Subcutaneous abdominal adipose tissue (tissue), 5 donors: ENCODE measurements at regions not wholly inside any gene's neighbourhood (a gene's known extent, or its start where the extent isn't known, plus 50 kb on each side); places are given as distances from the start of the nearest gene placed in this dataset.

ENCODE experiments used
- H3K27ac ChIP-seq: one replicate; pipeline ENCODE4 v1.7.0; 2013; ENCODE audit warnings: low read depth, mild to moderate bottlenecking, inconsistent platforms, low read length, moderate library complexity
- H3K27me3 ChIP-seq, 5 donors: one replicate each; pipeline ENCODE4 v1.7.0; 2013; ENCODE audit warnings: low read length in 5 of 5, inconsistent platforms in 1 of 5; ENCODE audit not compliant: control insufficient read depth in 5 of 5, insufficient read depth in 4 of 5
- H3K36me3 ChIP-seq, 5 donors: one replicate each; pipeline ENCODE4 v1.7.0; 2013; ENCODE audit warnings: low read length in 5 of 5; ENCODE audit not compliant: control insufficient read depth in 5 of 5, insufficient read depth in 5 of 5
- H3K4me1 ChIP-seq, 5 donors: one replicate each; pipeline ENCODE4 v1.7.0; 2013; ENCODE audit warnings: low read length in 5 of 5, mild to moderate bottlenecking in 3 of 5, moderate library complexity in 1 of 5; ENCODE audit not compliant: control insufficient read depth in 5 of 5, insufficient read depth in 5 of 5
- H3K4me3 ChIP-seq, 5 donors: one replicate each; pipeline ENCODE4 v1.7.0; 2013; ENCODE audit warnings: low read length in 5 of 5, low read depth in 1 of 5
- H3K9ac ChIP-seq, 5 donors: one replicate each; pipeline ENCODE4 v1.7.0; 2013; ENCODE audit warnings: low read length in 5 of 5, mild to moderate bottlenecking in 4 of 5, moderate library complexity in 3 of 5
- H3K9me3 ChIP-seq, 5 donors: one replicate each; pipeline ENCODE4 v1.7.0; 2013; ENCODE audit warnings: low read length in 5 of 5; ENCODE audit not compliant: control insufficient read depth in 5 of 5
- donor health status: healthy.
- donor health status: healthy.
- donor health status: healthy.
- donor health status: healthy.
- donor health status: healthy.

DNA sequence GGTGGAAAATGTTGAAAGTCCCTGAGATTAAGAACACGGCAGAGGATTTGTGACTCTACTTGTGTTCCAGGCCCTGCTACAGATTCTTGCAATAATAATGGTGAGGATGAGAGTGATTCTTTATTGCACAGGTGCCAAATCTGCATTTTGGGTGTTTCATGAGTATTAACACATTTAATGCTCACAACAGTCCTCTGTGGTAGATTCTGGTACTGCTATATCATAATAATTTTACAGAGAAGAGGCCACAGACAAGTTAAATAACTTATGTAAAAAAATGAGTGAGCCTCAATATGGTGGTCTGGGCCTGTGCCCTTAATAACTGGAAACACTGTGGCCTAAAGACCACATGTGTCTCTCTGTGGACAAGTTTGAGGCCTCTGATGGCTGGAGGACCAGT lies 124.3 kb downstream of the C4orf33 start:
- Histone ChIP-seq H3K4me3 (no peak overlapping the region), H3K9me3 (no peaks in the 10 kb centered on the region), H3K27ac (no peak overlapping the region), H3K27me3 (no peaks in the 10 kb centered on the region), H3K4me1 (no peaks in the 10 kb centered on the region), H3K9ac (no peak overlapping the region), H3K36me3 (no peaks in the 10 kb centered on the region)

DNA sequence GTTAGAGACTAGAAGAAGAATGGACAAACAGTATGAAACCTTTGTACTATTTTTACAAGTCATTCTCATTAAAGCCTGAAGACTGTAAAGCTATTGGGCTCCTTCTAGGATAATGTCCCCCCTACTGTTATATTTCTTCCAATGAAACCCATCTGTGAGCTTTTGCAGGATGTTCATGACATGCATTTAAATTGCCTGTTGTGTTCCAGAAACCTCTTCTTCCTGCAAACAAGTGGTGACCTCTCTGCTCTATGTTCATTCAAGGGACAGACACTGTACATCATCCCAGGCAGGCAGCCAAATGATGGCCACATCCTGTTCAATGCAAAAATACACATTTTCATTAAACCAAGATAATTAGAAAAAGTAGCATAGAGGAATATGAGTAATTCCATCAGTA lies 128.0 kb downstream of the C4orf33 start:
- H3K36me3 ChIP-seq, result no peaks in the 10 kb centered on the region
- H3K27me3 ChIP-seq, result no peaks in the 10 kb centered on the region
- H3K27ac ChIP-seq, result no peak overlapping the region

DNA sequence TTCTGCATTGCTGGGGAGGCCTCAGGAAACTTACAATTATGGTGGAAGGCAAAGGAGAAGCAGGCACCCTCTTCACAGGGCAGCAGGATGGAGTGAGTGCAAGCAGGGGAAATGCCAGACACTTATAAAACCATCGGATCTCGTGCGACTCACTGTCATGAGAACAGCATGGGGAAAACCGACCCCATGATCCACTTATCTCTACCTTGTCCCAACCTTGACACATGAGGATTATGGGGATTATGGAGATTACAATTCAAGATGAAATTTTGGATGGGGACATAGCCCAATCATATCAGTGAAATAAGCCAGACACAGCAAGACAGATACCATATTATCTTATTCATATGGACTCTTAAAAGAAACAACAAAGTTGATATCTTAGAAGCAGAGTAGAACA lies 134.9 kb downstream of the C4orf33 start:
- Histone ChIP-seq H3K9ac (no peak overlapping the region), H3K9me3 (no peaks in the 10 kb centered on the region), H3K27ac (no peak overlapping the region), H3K36me3 (no peaks in the 10 kb centered on the region), H3K4me3 (no peak overlapping the region), H3K4me1 (no peaks in the 10 kb centered on the region), H3K27me3 (no peaks in the 10 kb centered on the region)

More for the DNA sequence above, 128.0 kb downstream of the C4orf33 start:
- no peaks in the 10 kb centered on the region for H3K4me1 ChIP-seq
- no peak overlapping the region for H3K9ac ChIP-seq
- no peaks in the 10 kb centered on the region for H3K9me3 ChIP-seq
- no peak overlapping the region for H3K4me3 ChIP-seq

DNA sequence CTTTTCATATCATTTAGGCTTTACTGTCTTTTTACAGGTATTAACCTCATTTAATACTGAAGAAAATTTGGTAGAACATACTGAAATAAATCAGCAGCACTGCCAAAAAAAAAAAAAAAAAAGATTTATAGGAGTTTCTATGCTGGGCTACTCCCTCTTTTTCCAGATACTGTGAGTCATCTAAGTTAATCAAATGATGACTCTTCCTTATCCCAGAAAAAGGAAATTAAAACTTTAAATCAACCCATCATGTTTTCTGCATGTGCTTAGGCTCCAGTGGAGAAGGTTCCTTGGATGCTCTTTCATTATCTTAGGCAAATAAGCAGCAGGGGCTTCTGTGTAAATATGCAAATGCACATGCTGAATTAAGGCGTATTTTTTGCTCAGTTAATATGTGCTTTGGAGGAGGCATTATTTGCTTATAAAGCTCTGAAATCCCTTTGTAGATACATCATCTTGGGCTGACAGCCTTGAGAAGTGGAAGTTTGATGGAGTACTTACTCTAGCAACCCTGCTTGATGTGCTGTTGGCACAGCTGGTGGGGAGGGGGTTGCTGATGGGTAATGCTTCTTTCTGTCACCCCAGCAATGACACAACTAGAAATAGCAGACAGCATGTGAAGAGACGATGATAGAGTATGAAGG lies 136.1 kb downstream of the C4orf33 start:
- H3K9me3 ChIP-seq, result no peaks in the 10 kb centered on the region
- H3K4me3 ChIP-seq, result no peak overlapping the region
- no peak overlapping the region for H3K9ac ChIP-seq
- no peak overlapping the region for H3K27ac ChIP-seq
- H3K27me3 ChIP-seq, result no peaks in the 10 kb centered on the region
- H3K4me1 ChIP-seq, result no peaks in the 10 kb centered on the region
- no peaks in the 10 kb centered on the region for H3K36me3 ChIP-seq

DNA sequence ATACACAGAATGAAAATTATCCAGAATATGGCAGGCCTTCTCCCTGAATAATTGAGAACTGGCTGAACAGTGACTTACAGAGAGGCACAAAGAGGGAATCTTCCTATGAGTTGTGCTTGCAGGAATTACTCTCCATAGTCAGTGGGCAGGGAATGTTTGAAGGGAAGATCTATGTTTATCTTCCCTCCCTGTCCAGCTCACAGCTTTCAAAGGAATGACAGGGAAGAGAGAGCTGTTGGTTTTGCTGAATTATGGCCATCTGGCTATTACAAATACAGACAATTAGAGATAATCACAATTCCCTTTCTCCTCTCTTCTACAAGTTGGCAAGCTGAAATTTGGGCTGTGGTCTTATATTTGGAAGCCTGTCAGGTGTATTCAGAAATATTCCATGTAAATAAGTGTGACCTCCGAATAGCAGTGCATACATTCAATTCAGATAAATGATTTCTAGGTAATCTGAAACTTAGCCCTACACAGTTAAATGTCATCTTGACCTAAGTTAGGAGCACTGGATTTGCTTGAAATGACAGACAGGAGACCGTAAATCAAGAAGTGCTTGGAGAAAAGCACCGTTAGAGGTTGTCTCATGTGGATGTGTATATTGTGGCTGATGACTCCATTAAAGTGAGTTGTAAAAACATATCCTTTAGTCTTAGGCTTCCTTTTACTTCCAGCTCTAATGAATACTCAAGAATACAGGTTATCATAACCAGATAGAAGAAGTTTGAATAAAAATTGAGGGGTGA lies 136.8 kb downstream of the C4orf33 start:
- no peaks in the 10 kb centered on the region for H3K27me3 ChIP-seq
- H3K4me1 ChIP-seq, result no peaks in the 10 kb centered on the region
- no peak overlapping the region for H3K4me3 ChIP-seq
- H3K36me3 ChIP-seq, result no peaks in the 10 kb centered on the region
- no peak overlapping the region for H3K27ac ChIP-seq
- H3K9me3 ChIP-seq, result no peaks in the 10 kb centered on the region
- H3K9ac ChIP-seq, result no peak overlapping the region

DNA sequence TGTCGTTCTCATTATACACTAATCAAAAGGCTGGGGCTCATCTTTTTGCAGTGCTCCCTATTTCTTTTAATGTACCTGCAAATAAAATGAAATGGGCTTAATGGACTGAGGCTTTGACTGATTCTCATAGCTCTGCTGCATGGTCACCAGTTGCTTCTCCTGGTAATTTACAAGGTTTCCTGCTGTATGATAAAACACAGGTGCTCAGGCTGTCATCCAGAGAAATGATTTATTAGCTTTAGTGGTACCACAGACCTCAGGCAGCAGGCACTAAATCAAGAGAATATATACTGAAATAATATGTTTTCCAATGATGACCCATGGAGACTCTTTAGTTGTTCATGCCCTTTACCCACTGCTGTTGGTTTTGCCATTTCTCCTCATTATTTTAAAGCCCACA lies 137.7 kb downstream of the C4orf33 start:
- no peak overlapping the region for H3K27ac ChIP-seq
- H3K9me3 ChIP-seq, result no peaks in the 10 kb centered on the region
- H3K36me3 ChIP-seq, result no peaks in the 10 kb centered on the region
- no peaks in the 10 kb centered on the region for H3K27me3 ChIP-seq
- H3K4me3 ChIP-seq, result no peak overlapping the region
- no peak overlapping the region for H3K9ac ChIP-seq
- peaks cover 0 to 2% (median 0%) of the 10 kb centered on the region in 5 donors for H3K4me1 ChIP-seq

DNA sequence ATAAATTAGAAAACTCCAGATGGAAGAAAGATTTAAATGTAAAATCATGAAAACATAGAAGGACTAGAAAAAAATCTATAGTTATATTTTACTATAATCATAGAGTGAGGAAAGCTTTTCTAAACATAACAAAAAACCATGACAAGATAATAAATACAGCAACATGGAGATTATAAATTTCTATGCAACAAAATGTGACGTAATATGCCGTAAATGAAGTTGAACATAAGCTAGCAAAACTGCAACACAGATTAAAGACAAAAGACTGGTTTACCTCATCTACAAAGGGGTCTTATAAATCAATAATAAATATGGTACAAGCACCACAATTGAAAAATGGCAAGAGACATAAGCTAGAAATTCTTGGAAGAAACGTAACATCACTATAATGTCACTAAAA lies 140.4 kb downstream of the C4orf33 start:
- H3K9me3 ChIP-seq, result no peaks in the 10 kb centered on the region
- H3K27ac ChIP-seq, result no peak overlapping the region
- H3K36me3 ChIP-seq, result no peaks in the 10 kb centered on the region
- H3K4me3 ChIP-seq, result no peak overlapping the region
- H3K4me1 ChIP-seq, result peaks cover 2 to 24% (median 15%) of the 10 kb centered on the region in 5 donors
- no peaks in the 10 kb centered on the region for H3K27me3 ChIP-seq
- no peak overlapping the region for H3K9ac ChIP-seq

DNA sequence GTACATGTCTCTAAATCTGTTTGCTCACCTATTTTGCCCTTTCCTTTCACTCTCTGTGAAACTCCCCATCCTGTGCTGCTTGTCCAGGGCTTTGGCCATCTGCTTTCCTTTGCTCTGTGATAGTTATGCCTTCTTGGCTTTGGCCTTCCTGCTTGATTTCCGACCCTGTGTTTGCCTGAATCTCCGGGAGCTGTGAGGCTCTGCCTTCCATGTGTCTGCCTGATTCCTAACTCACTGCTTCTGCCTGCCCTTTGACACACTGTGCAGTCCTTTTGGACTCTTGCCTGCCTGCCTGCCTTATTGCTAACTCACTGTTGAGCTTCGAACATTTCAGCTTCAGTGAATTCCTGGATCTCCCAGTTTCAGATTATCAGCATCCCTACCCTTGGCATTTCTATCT lies 143.1 kb downstream of the C4orf33 start:
- H3K27me3 ChIP-seq, result no peaks in the 10 kb centered on the region
- no peaks in the 10 kb centered on the region for H3K9me3 ChIP-seq
- no peaks in the 10 kb centered on the region for H3K36me3 ChIP-seq
- peaks cover 2 to 31% (median 23%) of the 10 kb centered on the region in 5 donors for H3K4me1 ChIP-seq
- H3K9ac ChIP-seq, result peak overlapping the region in 1 of 5 donors; percentile 29
- no peak overlapping the region for H3K4me3 ChIP-seq
- H3K27ac ChIP-seq, result peak overlapping the region; percentile 21

DNA sequence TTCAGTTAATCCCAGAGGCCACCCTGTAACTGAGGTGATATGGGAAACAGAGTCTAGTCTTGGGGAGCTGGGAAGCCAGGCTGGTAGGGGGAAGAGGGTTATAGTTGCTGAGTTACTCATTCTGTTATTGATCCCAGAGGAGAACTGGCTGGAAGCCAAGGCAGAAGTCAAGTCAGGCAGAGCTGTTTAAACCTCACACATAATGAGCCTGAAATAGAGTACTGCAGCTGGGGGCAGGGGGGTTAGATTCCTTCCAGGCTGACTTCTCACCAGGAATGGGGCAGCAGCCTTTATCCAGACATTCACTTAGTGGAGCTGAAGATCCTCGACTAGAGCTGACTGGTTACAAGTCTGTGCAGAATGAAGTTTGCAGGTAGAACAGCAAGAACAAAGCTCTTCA lies 144.9 kb downstream of the C4orf33 start:
- peaks cover 2 to 31% (median 23%) of the 10 kb centered on the region in 5 donors for H3K4me1 ChIP-seq
- H3K4me3 ChIP-seq, result no peak overlapping the region
- no peaks in the 10 kb centered on the region for H3K27me3 ChIP-seq
- no peaks in the 10 kb centered on the region for H3K36me3 ChIP-seq
- H3K9me3 ChIP-seq, result no peaks in the 10 kb centered on the region
- H3K27ac ChIP-seq, result peak overlapping the region; percentile 3
- H3K9ac ChIP-seq, result no peak overlapping the region

DNA sequence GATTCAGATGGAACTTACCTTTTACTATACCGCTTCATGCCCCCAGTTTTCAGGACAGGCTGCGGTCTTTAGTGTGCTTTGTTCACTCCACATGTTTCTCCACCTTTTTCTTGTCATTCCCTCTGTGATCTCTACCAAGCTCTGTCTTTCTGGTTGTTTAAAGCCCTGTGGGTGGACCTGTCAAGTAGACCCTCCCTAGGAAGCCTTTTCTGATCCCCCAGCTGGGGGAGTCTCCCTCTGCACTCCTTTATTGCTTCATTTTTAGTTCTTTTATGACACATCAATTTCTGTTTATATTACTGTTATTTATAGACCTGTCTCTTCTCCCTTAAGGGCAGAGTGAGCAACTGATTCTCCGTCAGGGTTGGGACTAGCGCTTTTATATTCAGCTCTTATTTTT lies 150.2 kb downstream of the C4orf33 start:
- no peaks in the 10 kb centered on the region for H3K27me3 ChIP-seq
- peaks cover 0 to 10% (median 4%) of the 10 kb centered on the region in 5 donors for H3K4me1 ChIP-seq
- H3K9me3 ChIP-seq, result no peaks in the 10 kb centered on the region
- H3K4me3 ChIP-seq, result no peak overlapping the region
- no peak overlapping the region for H3K9ac ChIP-seq
- H3K36me3 ChIP-seq, result no peaks in the 10 kb centered on the region
- no peak overlapping the region for H3K27ac ChIP-seq
